NB4 (cell line): ENCODE measurements at regions not wholly inside any gene's neighbourhood (a gene's known extent, or its start where the extent isn't known, plus 50 kb on each side); places are given as distances from the start of the nearest gene placed in this dataset.
"Not testable (repeated sequence)": the region's sequence is repeated elsewhere in the genome, so short reads cannot be mapped to it uniquely, and the experiment has no call there.

Experiments
- DNase-seq: peaks from one replicate; pipeline ENCODE4 v3.0.0; 2010; ENCODE audit warnings: low read depth
- H3K4me3 ChIP-seq: one replicate; pipeline ENCODE4 v1.5.1; 2011; ENCODE audit warnings: mild to moderate bottlenecking, low read depth, low read length, moderate library complexity
- CTCF ChIP-seq: IDR thresholded peaks from one replicate; pipeline ENCODE4 v1.5.1; 2012; ENCODE audit warnings: low read depth, low read length
- MAX ChIP-seq: IDR thresholded peaks from 2 replicates; pipeline ENCODE4 v1.6.1; 2011; ENCODE audit warnings: low read depth, low read length
- MYC ChIP-seq: IDR thresholded peaks from 2 replicates; pipeline ENCODE4 v1.6.1; 2011; ENCODE audit warnings: low read depth, low read length
- POLR2A ChIP-seq: IDR thresholded peaks from 2 replicates; pipeline ENCODE4 v1.6.1; 2011; ENCODE audit warnings: mild to moderate bottlenecking; ENCODE audit not compliant: insufficient read length; ENCODE audit errors: extremely low read depth

DNA sequence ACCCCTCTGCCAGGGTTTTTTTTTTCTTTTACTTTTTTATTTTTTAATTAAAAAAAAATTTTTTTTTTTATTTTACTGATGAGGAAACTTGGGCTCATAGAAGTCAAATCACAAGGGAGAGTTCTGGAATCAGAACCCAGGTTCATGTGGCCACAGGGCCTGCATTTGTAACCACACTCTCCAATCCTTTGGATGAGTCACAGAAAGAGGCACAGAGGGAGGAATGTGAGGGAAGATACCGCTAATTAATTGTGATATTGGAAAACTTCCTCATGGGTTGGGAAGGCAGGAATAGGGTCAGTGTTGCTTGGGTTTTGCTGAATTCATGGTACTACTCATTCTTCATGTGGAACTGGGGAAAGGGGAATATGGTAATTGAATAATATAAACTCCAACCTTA, 132.9 kb upstream of the SLC6A11 start:
- H3K4me3 ChIP-seq = no peak overlapping the region
- DNase-seq = no peak
- TF ChIP-seq MAX (no peak), POLR2A (no peak), CTCF (no peak), MYC (no peak)

- no peak overlapping the region for H3K4me3 ChIP-seq
- peak; percentile 16 for DNase-seq
- TF ChIP-seq POLR2A = no peak
- TF ChIP-seq MAX = no peak
- no peak for TF ChIP-seq MYC
- TF ChIP-seq CTCF = peak; percentile 9
These were observed 127.9 kb upstream of the SLC6A11 start for GRCh38 chr3:10688126-10688525.

DNA sequence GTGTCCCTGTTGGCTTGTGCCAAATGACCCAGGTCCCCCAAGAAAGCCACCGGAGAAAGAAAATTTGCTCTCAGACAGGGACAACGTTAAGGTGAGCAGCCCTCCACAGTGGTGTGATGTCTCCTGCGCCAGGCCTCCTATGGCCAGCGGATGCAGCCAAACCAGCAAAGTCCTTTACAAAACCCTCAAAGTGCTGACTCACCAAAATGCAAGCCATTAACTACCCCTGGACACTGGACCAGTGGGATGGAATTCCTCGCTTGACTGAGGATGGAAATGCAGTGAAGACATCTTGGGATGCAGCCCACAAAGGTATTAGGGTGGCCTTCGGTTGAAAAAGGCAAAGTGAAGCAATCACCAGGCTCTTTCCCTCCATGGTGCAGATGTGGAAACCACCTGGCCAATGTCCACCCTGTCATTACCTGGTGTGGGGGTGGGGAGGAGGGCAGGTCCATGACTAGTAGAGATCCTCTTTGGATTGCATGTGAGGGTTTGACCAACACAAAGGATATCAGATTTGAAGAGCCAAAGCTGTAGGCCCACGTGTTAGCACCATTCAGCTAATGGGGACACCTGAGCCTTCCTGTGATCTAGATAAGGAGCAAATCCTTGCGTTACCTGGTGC, 127.4 kb upstream of the SLC6A11 start:
- no peak for DNase-seq
- H3K4me3 ChIP-seq = no peak overlapping the region
- TF ChIP-seq MYC (no peak), CTCF (no peak), POLR2A (no peak), MAX (no peak)

GRCh38 chr3:10692039-10692622, 123.9 kb upstream of the SLC6A11 start:
- TF ChIP-seq CTCF (no peak), MAX (no peak), MYC (no peak), POLR2A (no peak)
- DNase-seq = no peak
- H3K4me3 ChIP-seq = no peak overlapping the region

DNA sequence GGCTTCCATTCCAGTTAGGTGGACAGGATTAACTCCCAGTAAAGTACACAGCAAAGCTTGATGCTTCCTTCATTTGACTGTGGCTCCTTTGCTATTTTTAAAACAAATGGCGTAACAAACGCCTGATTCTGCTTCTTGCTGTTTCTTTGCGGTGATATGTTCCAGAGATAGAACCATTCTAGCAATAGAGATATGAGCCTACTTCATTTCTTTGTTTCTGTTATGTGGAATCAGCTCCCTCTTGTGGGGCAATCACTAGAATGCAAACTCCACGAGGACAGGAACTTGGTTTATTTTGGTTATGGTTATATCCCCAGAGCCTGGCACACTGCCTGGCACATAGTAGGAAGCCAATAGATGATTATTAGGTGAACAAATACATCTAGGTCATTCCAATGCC, 122.6 kb upstream of the SLC6A11 start:
- DNase-seq = peak; percentile 49
- TF ChIP-seq CTCF (peak; percentile 26), POLR2A (no peak)
- no peak overlapping the region for H3K4me3 ChIP-seq

GRCh38 chr3:10694179-10694578, 121.8 kb upstream of the SLC6A11 start:
- DNase-seq = no peak
- TF ChIP-seq POLR2A = no peak
- no peak for TF ChIP-seq MAX
- no peak for TF ChIP-seq MYC
- TF ChIP-seq CTCF = no peak
- H3K4me3 ChIP-seq = no peak overlapping the region

DNA sequence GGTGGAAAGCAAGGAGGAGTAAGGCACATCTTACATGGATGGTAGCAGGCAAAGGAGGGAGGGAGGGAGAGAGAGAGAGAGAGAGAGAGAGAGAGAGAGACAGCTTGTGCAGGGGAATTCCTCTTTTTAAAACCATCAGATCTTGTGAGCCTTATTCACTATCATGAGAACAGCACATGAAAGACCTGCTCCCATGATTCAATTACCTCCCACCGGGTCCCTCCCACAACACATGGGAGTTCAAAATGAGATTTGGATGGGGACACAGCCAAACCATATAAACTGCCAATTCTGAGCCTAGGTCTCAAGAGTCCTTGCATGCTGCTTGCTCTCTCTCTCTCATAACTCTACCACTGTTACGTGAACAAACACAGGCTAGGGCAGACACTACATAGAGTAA, 120.8 kb upstream of the SLC6A11 start:
- not testable (repeated sequence) for DNase-seq, H3K4me3 ChIP-seq
